ENCODE measurements at regions not wholly inside any gene's neighbourhood (a gene's known extent, or its start where the extent isn't known, plus 50 kb on each side); places are given as distances from the start of the nearest gene placed in this dataset.

DNA sequence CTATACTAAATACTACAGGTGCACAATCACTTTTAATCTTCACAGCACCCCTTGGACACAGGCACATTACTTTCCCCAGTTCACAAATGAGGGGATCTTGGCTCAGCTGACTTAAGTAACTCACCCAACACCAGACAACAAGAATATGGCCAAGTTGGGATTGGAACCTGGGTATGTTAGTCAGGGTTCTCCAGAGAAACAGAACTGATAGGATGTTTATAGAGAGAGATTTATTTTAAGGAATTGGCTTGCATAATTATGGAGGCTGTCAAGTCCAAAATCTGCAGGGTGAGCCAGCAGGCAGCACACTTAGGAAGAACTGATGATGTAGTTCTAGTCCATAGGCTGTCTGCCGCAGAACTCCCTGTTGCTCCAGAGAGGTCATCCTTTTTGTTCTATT is 312.9 kb downstream of the MAN2A1 start:
- no peaks in the 10 kb centered on the region for H3K4me1 ChIP-seq (ENCODE audit: control insufficient read depth, insufficient read depth, low read length)
- H2BK15ac ChIP-seq (ENCODE audit: low read depth, low read length): no peak overlapping the region
- no peak overlapping the region for H3K14ac ChIP-seq (replicated peaks; ENCODE audit: low read depth, low read length)
- no peak overlapping the region for H3K27ac ChIP-seq (ENCODE audit: insufficient read depth, low read length)
- no peak overlapping the region for H2BK5ac ChIP-seq (ENCODE audit: low read depth, low read length, poor library complexity, severe bottlenecking)
- POLR2A ChIA-PET (ENCODE audit: unreplicated experiment): interaction anchor here (0.7 kb wide), 1 partner anchor 82 kb away, joined by 5 read pairs; no protein-coding TSS in a partner anchor
- ATAC-seq (ENCODE audit: low read depth): no peak
- no peak overlapping the region for H4K5ac ChIP-seq (ENCODE audit: low read depth, low read length)
- H4K8ac ChIP-seq (ENCODE audit: low read depth in 2 of 2, low read length in 2 of 2): no peak overlapping the region
- in situ Hi-C loops (cut with MboI; ENCODE audit: low sequenced_read_pairs) (no loop called here), intact Hi-C loops (cut with micrococcal nuclease) (no loop called here), dilution Hi-C loops (cut with HindIII; ENCODE audit: low sequenced_read_pairs, unreplicated experiment) (no loop called here)
- no peak overlapping the region for H3K4me3 ChIP-seq (ENCODE audit: insufficient read depth, low read depth, low read length)
- no peak overlapping the region for H2AK9ac ChIP-seq (replicated peaks; ENCODE audit: low read depth, low read length, poor library complexity)
- no peak for DNase-seq
- H3K36me3 ChIP-seq (ENCODE audit: control insufficient read depth, insufficient read depth, low read length): no peaks in the 10 kb centered on the region
- no peak overlapping the region for H3K9ac ChIP-seq (ENCODE audit: low read depth, low read length)
- H3K79me1 ChIP-seq (ENCODE audit: low read depth in 1 of 2, low read length in 2 of 2): no peaks in the 10 kb centered on the region
- H3K18ac ChIP-seq (ENCODE audit: low read depth, low read length): no peak overlapping the region
- BruUV-seq (replicated peaks): no TSS peak
- no peaks in the 10 kb centered on the region for H3K27me3 ChIP-seq (ENCODE audit: control insufficient read depth, insufficient read depth, low read length)
- WGBS, 2 experiments (ENCODE audit: extremely low coverage in 2 of 2, insufficient read length in 1 of 2): no CpG with 5 or more reads among the region's 1 CpG
- no peaks in the 10 kb centered on the region for H3K9me1 ChIP-seq (ENCODE audit: insufficient read depth, low read length)
- H3K23ac ChIP-seq (ENCODE audit: low read depth, low read length): no peak overlapping the region
- no peak overlapping the region for H3K4me2 ChIP-seq (ENCODE audit: low read depth, low read length)
- CTCF ChIA-PET: no interaction called here
- H3K9me3 ChIP-seq (ENCODE audit: control insufficient read depth, insufficient read depth, low read length): no peaks in the 10 kb centered on the region
- no peak overlapping the region for H4K91ac ChIP-seq (ENCODE audit: insufficient read depth, low read depth, low read length)
- H2BK120ac ChIP-seq (ENCODE audit: low read depth, low read length): no peak overlapping the region
- H3K4ac ChIP-seq (ENCODE audit: low read depth, low read length): no peak overlapping the region
- no peak overlapping the region for H3K56ac ChIP-seq (ENCODE audit: extremely low read depth, insufficient read depth, low read length)
- H2BK20ac ChIP-seq (ENCODE audit: low read depth, low read length): no peak overlapping the region
- TF ChIP-seq BHLHE40 (IDR thresholded peaks at IDR 0.05; ENCODE audit: low read depth, low read length) (no peak), MXI1 (IDR thresholded peaks at IDR 0.05; ENCODE audit: borderline replicate concordance, low read depth, low read length) (no peak), CEBPB (IDR thresholded peaks at IDR 0.05; ENCODE audit: low read depth, low read length) (no peak), FOS (IDR thresholded peaks at IDR 0.05; ENCODE audit: low read depth, low read length) (no peak), RAD21 (IDR thresholded peaks at IDR 0.05; ENCODE audit: low read length) (no peak), ELK1 (IDR thresholded peaks at IDR 0.05; ENCODE audit: borderline replicate concordance, low read depth, low read length) (no peak), CHD1 (IDR thresholded peaks at IDR 0.05; ENCODE audit: low read depth, low read length) (no peak), RCOR1 (IDR thresholded peaks at IDR 0.05; ENCODE audit: insufficient replicate concordance, low read length) (no peak), MAZ (IDR thresholded peaks at IDR 0.05; ENCODE audit: borderline replicate concordance, low read depth, low read length) (no peak), MAFK (IDR thresholded peaks at IDR 0.05; ENCODE audit: low read depth, low read length) (no peak), NFE2L2 (IDR thresholded peaks at IDR 0.05; ENCODE audit: low read depth, low read length) (no peak), POLR2A (IDR thresholded peaks at IDR 0.05; ENCODE audit: low read depth, low read length) (no peak), RFX5 (IDR thresholded peaks at IDR 0.05; ENCODE audit: low read depth, low read length) (no peak), SMC3 (IDR thresholded peaks at IDR 0.05; ENCODE audit: low read depth, low read length) (no peak), USF2 (IDR thresholded peaks at IDR 0.05; ENCODE audit: low read depth, low read length) (no peak)
- TF ChIP-seq, protein P1, sequence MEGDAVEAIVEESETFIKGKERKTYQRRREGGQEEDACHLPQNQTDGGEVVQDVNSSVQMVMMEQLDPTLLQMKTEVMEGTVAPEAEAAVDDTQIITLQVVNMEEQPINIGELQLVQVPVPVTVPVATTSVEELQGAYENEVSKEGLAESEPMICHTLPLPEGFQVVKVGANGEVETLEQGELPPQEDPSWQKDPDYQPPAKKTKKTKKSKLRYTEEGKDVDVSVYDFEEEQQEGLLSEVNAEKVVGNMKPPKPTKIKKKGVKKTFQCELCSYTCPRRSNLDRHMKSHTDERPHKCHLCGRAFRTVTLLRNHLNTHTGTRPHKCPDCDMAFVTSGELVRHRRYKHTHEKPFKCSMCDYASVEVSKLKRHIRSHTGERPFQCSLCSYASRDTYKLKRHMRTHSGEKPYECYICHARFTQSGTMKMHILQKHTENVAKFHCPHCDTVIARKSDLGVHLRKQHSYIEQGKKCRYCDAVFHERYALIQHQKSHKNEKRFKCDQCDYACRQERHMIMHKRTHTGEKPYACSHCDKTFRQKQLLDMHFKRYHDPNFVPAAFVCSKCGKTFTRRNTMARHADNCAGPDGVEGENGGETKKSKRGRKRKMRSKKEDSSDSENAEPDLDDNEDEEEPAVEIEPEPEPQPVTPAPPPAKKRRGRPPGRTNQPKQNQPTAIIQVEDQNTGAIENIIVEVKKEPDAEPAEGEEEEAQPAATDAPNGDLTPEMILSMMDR (conservative IDR thresholded peaks at IDR 0.05; ENCODE audit: low read depth, low read length): no peak
- no peak overlapping the region for H2AK5ac ChIP-seq (ENCODE audit: low read depth, low read length)
- no peak overlapping the region for H2AFZ ChIP-seq (replicated peaks; ENCODE audit: low read length, poor library complexity)
- no peaks in the 10 kb centered on the region for H4K20me1 ChIP-seq (ENCODE audit: insufficient read depth, low read length)

All from IMR-90 (cell line).